ENCODE measurements at regions not wholly inside any gene's neighbourhood (a gene's known extent, or its start where the extent isn't known, plus 50 kb on each side); places are given as distances from the start of the nearest gene placed in this dataset.

DNA sequence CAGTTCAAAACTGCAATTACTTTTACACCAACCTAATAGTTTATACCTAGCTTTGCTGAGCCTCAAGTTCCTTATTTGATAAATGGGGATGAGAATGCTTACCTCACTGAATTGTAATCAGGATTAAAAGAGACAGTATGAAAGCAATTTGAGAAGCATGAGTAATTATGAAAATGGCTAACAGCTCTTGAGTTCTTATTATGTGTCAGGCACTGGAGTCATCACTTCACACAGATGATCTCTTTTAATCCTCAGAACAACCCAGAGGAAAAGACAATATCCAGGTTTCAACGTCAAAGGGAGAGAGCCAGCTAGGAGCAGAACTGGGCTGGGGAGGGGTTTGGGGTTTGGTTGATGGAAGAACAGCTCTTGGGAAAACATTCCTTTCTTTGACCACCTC, 221.0 kb upstream of the NWD2 start:
- Histone ChIP-seq H3K9me3 (ENCODE audit: control extremely low read depth in 1 of 3, control insufficient read depth in 2 of 3, insufficient read depth in 1 of 3, low read length in 2 of 3) (peaks cover 0 to 3% (median 0%) of the 10 kb centered on the region in 3 donors), H2AFZ (ENCODE audit: insufficient read depth, low read depth, low read length, poor library complexity, severe bottlenecking) (no peak overlapping the region), H3K4me1 (ENCODE audit: control insufficient read depth in 2 of 2, insufficient read depth in 2 of 2, low read length in 2 of 2) (no peaks in the 10 kb centered on the region), H3K79me2 (ENCODE audit: control insufficient read depth, insufficient read depth, low read length) (no peaks in the 10 kb centered on the region), H3K27me3 (replicated peaks in 1 of 4; ENCODE audit: control extremely low read depth in 1 of 4, control insufficient read depth in 3 of 4, insufficient read depth in 4 of 4, low read length in 3 of 4) (no peaks in the 10 kb centered on the region), H4K20me1 (ENCODE audit: control insufficient read depth, insufficient read depth, low read length, poor library complexity, severe bottlenecking) (no peaks in the 10 kb centered on the region), H3K4me3 (ENCODE audit: control extremely low read depth in 1 of 5, extremely low read depth in 1 of 5, insufficient read depth in 1 of 5, low read depth in 2 of 5, low read length in 4 of 5) (no peak overlapping the region), H3K36me3 (replicated peaks in 1 of 2; ENCODE audit: control extremely low read depth in 1 of 2, control insufficient read depth in 1 of 2, extremely low read depth in 1 of 2, insufficient read depth in 2 of 2, low read length in 1 of 2) (no peaks in the 10 kb centered on the region), H3K9ac (ENCODE audit: low read length) (no peak overlapping the region), H3K4me2 (replicated peaks; ENCODE audit: low read depth, low read length, poor library complexity, severe bottlenecking) (no peak overlapping the region), H3K27ac (ENCODE audit: low read length in 2 of 2) (no peak overlapping the region)
- CTCF ChIA-PET: no interaction called here
- Mint-ChIP-seq H3K4me3 (no peak overlapping the region), H3K9me3 (ENCODE audit: insufficient read depth) (no peaks in the 10 kb centered on the region), H3K27ac (no peak overlapping the region), H3K27me3 (no peaks in the 10 kb centered on the region), H3K4me1 (no peaks in the 10 kb centered on the region)
- POLR2A ChIA-PET: no interaction called here
- DNase-seq: no peak
- no CpG with 5 or more reads among the region's 1 CpG for WGBS (ENCODE audit: insufficient coverage)
- intact Hi-C loops (cut with micrococcal nuclease): no loop called here
- TF ChIP-seq, protein P1, sequence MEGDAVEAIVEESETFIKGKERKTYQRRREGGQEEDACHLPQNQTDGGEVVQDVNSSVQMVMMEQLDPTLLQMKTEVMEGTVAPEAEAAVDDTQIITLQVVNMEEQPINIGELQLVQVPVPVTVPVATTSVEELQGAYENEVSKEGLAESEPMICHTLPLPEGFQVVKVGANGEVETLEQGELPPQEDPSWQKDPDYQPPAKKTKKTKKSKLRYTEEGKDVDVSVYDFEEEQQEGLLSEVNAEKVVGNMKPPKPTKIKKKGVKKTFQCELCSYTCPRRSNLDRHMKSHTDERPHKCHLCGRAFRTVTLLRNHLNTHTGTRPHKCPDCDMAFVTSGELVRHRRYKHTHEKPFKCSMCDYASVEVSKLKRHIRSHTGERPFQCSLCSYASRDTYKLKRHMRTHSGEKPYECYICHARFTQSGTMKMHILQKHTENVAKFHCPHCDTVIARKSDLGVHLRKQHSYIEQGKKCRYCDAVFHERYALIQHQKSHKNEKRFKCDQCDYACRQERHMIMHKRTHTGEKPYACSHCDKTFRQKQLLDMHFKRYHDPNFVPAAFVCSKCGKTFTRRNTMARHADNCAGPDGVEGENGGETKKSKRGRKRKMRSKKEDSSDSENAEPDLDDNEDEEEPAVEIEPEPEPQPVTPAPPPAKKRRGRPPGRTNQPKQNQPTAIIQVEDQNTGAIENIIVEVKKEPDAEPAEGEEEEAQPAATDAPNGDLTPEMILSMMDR (IDR thresholded peaks at IDR 0.05): no peak
- TF ChIP-seq EZH2 (IDR thresholded peaks at IDR 0.05; ENCODE audit: borderline replicate concordance, insufficient read depth, low read depth, low read length, poor library complexity, severe bottlenecking): no peak
- no peak for ATAC-seq (ENCODE audit: low read depth)

DNA sequence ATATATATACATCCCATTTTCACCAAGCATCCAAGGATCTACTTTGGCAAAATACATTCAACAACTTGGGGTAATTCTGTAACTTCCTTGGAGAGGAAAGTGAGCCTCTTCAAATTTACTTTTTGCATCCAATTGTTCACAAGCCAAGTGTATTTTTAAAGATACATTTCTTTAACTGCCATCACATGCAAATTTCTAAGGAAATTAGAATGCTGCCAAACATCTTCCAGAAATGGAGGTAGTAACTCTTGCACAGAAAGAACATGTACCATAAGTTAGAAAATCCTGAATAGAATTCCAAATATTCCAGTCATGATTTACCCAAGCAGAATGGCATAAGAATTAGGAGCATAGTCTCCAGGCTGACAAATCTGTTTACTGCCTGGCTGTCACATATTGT, 220.5 kb upstream of the NWD2 start:
- H3K27me3 ChIP-seq (replicated peaks in 1 of 4; ENCODE audit: control extremely low read depth in 1 of 4, control insufficient read depth in 3 of 4, insufficient read depth in 4 of 4, low read length in 3 of 4): no peaks in the 10 kb centered on the region
- CTCF ChIA-PET: no interaction called here
- no peaks in the 10 kb centered on the region for H3K4me1 Mint-ChIP-seq
- TF ChIP-seq, protein P1 (IDR thresholded peaks at IDR 0.05): no peak
- TF ChIP-seq EZH2 (IDR thresholded peaks at IDR 0.05; ENCODE audit: borderline replicate concordance, insufficient read depth, low read depth, low read length, poor library complexity, severe bottlenecking): no peak
- peaks cover 0 to 3% (median 0%) of the 10 kb centered on the region in 3 donors for H3K9me3 ChIP-seq (ENCODE audit: control extremely low read depth in 1 of 3, control insufficient read depth in 2 of 3, insufficient read depth in 1 of 3, low read length in 2 of 3)
- H3K9me3 Mint-ChIP-seq (ENCODE audit: insufficient read depth): no peaks in the 10 kb centered on the region
- DNase-seq: no peak
- H3K79me2 ChIP-seq (ENCODE audit: control insufficient read depth, insufficient read depth, low read length): no peaks in the 10 kb centered on the region
- no peaks in the 10 kb centered on the region for H3K4me1 ChIP-seq (ENCODE audit: control insufficient read depth in 2 of 2, insufficient read depth in 2 of 2, low read length in 2 of 2)
- H3K36me3 ChIP-seq (replicated peaks in 1 of 2; ENCODE audit: control extremely low read depth in 1 of 2, control insufficient read depth in 1 of 2, extremely low read depth in 1 of 2, insufficient read depth in 2 of 2, low read length in 1 of 2): no peaks in the 10 kb centered on the region
- no peaks in the 10 kb centered on the region for H3K27me3 Mint-ChIP-seq
- no peak overlapping the region for H3K4me3 Mint-ChIP-seq
- H3K27ac ChIP-seq (ENCODE audit: low read length in 2 of 2): no peak overlapping the region
- H3K27ac Mint-ChIP-seq: no peak overlapping the region
- H4K20me1 ChIP-seq (ENCODE audit: control insufficient read depth, insufficient read depth, low read length, poor library complexity, severe bottlenecking): no peaks in the 10 kb centered on the region
- no peak overlapping the region for H3K9ac ChIP-seq (ENCODE audit: low read length)
- no peak for ATAC-seq (ENCODE audit: low read depth)
- no peak overlapping the region for H3K4me3 ChIP-seq (ENCODE audit: control extremely low read depth in 1 of 5, extremely low read depth in 1 of 5, insufficient read depth in 1 of 5, low read depth in 2 of 5, low read length in 4 of 5)
- intact Hi-C loops (cut with micrococcal nuclease): no loop called here
- POLR2A ChIA-PET: no interaction called here
- no peak overlapping the region for H3K4me2 ChIP-seq (replicated peaks; ENCODE audit: low read depth, low read length, poor library complexity, severe bottlenecking)
- no peak overlapping the region for H2AFZ ChIP-seq (ENCODE audit: insufficient read depth, low read depth, low read length, poor library complexity, severe bottlenecking)

Measured in B cell (primary cell).